GM10266 (cell line): ENCODE measurements at regions not wholly inside any gene's neighbourhood (a gene's known extent, or its start where the extent isn't known, plus 50 kb on each side); places are given as distances from the start of the nearest gene placed in this dataset.

Experiments
- DNase-seq: peaks from one replicate; pipeline ENCODE4 v3.0.0; 2012; ENCODE audit errors: extremely low spot score
- CTCF ChIP-seq: IDR thresholded peaks from 2 replicates; pipeline ENCODE4 v1.5.1; 2012; ENCODE audit warnings: mild to moderate bottlenecking, low read depth; ENCODE audit not compliant: control insufficient read depth, insufficient read depth; ENCODE audit errors: missing control alignments

- no peak for TF ChIP-seq CTCF
- DNase-seq = no peak
Observed at GRCh38 chr3:144097163-144097562, 125.5 kb downstream of the DIPK2A start.

- no peak for DNase-seq
- TF ChIP-seq CTCF = no peak
Observed at GRCh38 chr3:144098691-144099090, 127.1 kb downstream of the DIPK2A start.

- no peak for DNase-seq
- no peak for TF ChIP-seq CTCF
Observed at GRCh38 chr3:144102421-144102820, 130.8 kb downstream of the DIPK2A start.

- no peak for TF ChIP-seq CTCF
- no peak for DNase-seq
Observed at GRCh38 chr3:144104186-144104585, 132.6 kb downstream of the DIPK2A start.

GRCh38 chr3:144104679-144105078, 133.1 kb downstream of the DIPK2A start:
- TF ChIP-seq CTCF = no peak
- no peak for DNase-seq

- TF ChIP-seq CTCF = no peak
- DNase-seq = no peak
Observed at GRCh38 chr3:144105542-144105941, 133.9 kb downstream of the DIPK2A start.

GRCh38 chr3:144106970-144107369, 135.3 kb downstream of the DIPK2A start:
- TF ChIP-seq CTCF = no peak
- DNase-seq = no peak
